HEK293T (cell line): ENCODE measurements at regions not wholly inside any gene's neighbourhood (a gene's known extent, or its start where the extent isn't known, plus 50 kb on each side); places are given as distances from the start of the nearest gene placed in this dataset.

ENCODE experiments used
- CTCF ChIA-PET: fragments of 350-600 bp; formaldehyde crosslinking; extraction: SDS; loops from one replicate; lab custom pipeline; 2021; ENCODE audit warnings: antibody characterized with exemption, inconsistent platforms; lab: Yijun Ruan, JAX
- POLR2A ChIA-PET: fragments of 350-600 bp; formaldehyde crosslinking; extraction: SDS; loops from one replicate; lab custom pipeline; 2020; ENCODE audit warnings: antibody characterized with exemption, inconsistent platforms; lab: Yijun Ruan, JAX
- DNase-seq: peaks from one replicate; pipeline ENCODE4 v3.0.0; 2012; ENCODE audit warnings: mixed read lengths; ENCODE audit errors: extremely low spot score
- ARNT ChIP-seq: fragments of 450-650 bp; IDR thresholded peaks from 2 replicates; pipeline ENCODE4 v1.6.1; 2017; ENCODE audit warnings: mild to moderate bottlenecking
- BHLHE40 ChIP-seq: fragments of 450-650 bp; IDR thresholded peaks from 2 replicates; pipeline ENCODE4 v1.6.1; 2016; ENCODE audit warnings: mild to moderate bottlenecking, moderate library complexity, borderline replicate concordance
- CTBP1 ChIP-seq: fragments of 450-650 bp; IDR thresholded peaks from 2 replicates; pipeline ENCODE4 v1.6.1; 2016; ENCODE audit warnings: borderline replicate concordance
- ELF4 ChIP-seq: fragments of 450-650 bp; IDR thresholded peaks from 2 replicates; pipeline ENCODE4 v1.6.1; 2017; ENCODE audit warnings: antibody characterized with exemption
- FOXA1 ChIP-seq: fragments of 450-650 bp; IDR thresholded peaks from 2 replicates; pipeline ENCODE4 v1.6.1; 2016; ENCODE audit warnings: mild to moderate bottlenecking
- FOXK2 ChIP-seq: fragments of 450-650 bp; IDR thresholded peaks from 2 replicates; pipeline ENCODE4 v1.6.1; 2016; ENCODE audit warnings: mild to moderate bottlenecking
- FOXM1 ChIP-seq: fragments of 450-650 bp; IDR thresholded peaks from 2 replicates; pipeline ENCODE4 v1.6.1; 2017; ENCODE audit warnings: mild to moderate bottlenecking, borderline replicate concordance
- HDGF ChIP-seq: fragments of 450-650 bp; IDR thresholded peaks from 2 replicates; pipeline ENCODE4 v1.6.1; 2017; ENCODE audit warnings: antibody characterized with exemption, borderline replicate concordance
- L3MBTL2 ChIP-seq: fragments of 450-650 bp; conservative IDR thresholded peaks from 2 replicates; pipeline ENCODE4 v1.6.1; 2016; ENCODE audit warnings: mild to moderate bottlenecking
- LEF1 ChIP-seq: fragments of 450-650 bp; IDR thresholded peaks from 2 replicates; pipeline ENCODE4 v1.6.1; 2017; ENCODE audit warnings: mild to moderate bottlenecking, borderline replicate concordance
- NFRKB ChIP-seq: fragments of 450-650 bp; IDR thresholded peaks from 2 replicates; pipeline ENCODE4 v1.6.1; 2016; ENCODE audit warnings: mild to moderate bottlenecking, moderate library complexity
- PKNOX1 ChIP-seq: fragments of 450-650 bp; IDR thresholded peaks from 2 replicates; pipeline ENCODE4 v1.6.1; 2016
- SP1 ChIP-seq: fragments of 450-650 bp; IDR thresholded peaks from 2 replicates; pipeline ENCODE4 v1.6.1; 2017
- SUZ12 ChIP-seq: fragments of 450-650 bp; IDR thresholded peaks from 2 replicates; pipeline ENCODE4 v1.6.1; 2016; ENCODE audit warnings: mild to moderate bottlenecking
- TARDBP ChIP-seq: fragments of 450-650 bp; IDR thresholded peaks from 2 replicates; pipeline ENCODE4 v1.6.1; 2016
- ZNF384 ChIP-seq: fragments of 450-650 bp; IDR thresholded peaks from 2 replicates; pipeline ENCODE4 v1.6.1; 2016

- DNase-seq = peak; percentile 32
- TF ChIP-seq CTBP1 (no peak), SUZ12 (no peak), LEF1 (no peak), HDGF (no peak), ARNT (no peak), PKNOX1 (no peak), BHLHE40 (no peak), FOXA1 (no peak)
- POLR2A ChIA-PET = no interaction called here
- CTCF ChIA-PET = interaction anchor here (0.9 kb wide), 1 partner anchor 16 kb away, joined by 3 read pairs; no protein-coding TSS in a partner anchor
These were observed 1023.0 kb upstream of the ATXN7L3B start for GRCh38 chr12:73514672-73515071.

- ChIA-PET POLR2A (no interaction called here), CTCF (no interaction called here)
- TF ChIP-seq ARNT (no peak), FOXA1 (no peak), NFRKB (no peak), ELF4 (no peak), BHLHE40 (no peak), LEF1 (no peak), ZNF384 (no peak), SP1 (no peak), FOXK2 (no peak), L3MBTL2 (no peak), SUZ12 (no peak), TARDBP (no peak), PKNOX1 (no peak), HDGF (no peak), FOXM1 (no peak), CTBP1 (no peak)
- no peak for DNase-seq
These were observed 1019.8 kb upstream of the ATXN7L3B start for GRCh38 chr12:73517859-73518258.

GRCh38 chr12:73529231-73529630, 1008.4 kb upstream of the ATXN7L3B start:
- CTCF ChIA-PET = no interaction called here
- DNase-seq = no peak
- no peak for TF ChIP-seq FOXK2
- no peak for TF ChIP-seq FOXM1
- no peak for TF ChIP-seq L3MBTL2
- TF ChIP-seq SUZ12 = no peak
- no peak for TF ChIP-seq BHLHE40
- no peak for TF ChIP-seq FOXA1
- TF ChIP-seq ARNT = no peak
- TF ChIP-seq ZNF384 = no peak
- no peak for TF ChIP-seq CTBP1
- no peak for TF ChIP-seq SP1
- no peak for TF ChIP-seq TARDBP
- TF ChIP-seq LEF1 = no peak
- TF ChIP-seq ELF4 = no peak
- no peak for TF ChIP-seq NFRKB
- TF ChIP-seq HDGF = no peak
- TF ChIP-seq PKNOX1 = no peak
- POLR2A ChIA-PET = no interaction called here

GRCh38 chr12:73529954-73530353, 1007.7 kb upstream of the ATXN7L3B start:
- ChIA-PET CTCF (interaction anchor here (1.5 kb wide), 1 partner anchor 15 kb away, joined by 3 read pairs; no protein-coding TSS in a partner anchor), POLR2A (no interaction called here)
- no peak for TF ChIP-seq L3MBTL2
- no peak for DNase-seq

- no peak for DNase-seq
- CTCF ChIA-PET = no interaction called here
- POLR2A ChIA-PET = no interaction called here
- no peak for TF ChIP-seq PKNOX1
- no peak for TF ChIP-seq CTBP1
- no peak for TF ChIP-seq L3MBTL2
- no peak for TF ChIP-seq FOXA1
- no peak for TF ChIP-seq SP1
- no peak for TF ChIP-seq SUZ12
- no peak for TF ChIP-seq NFRKB
- TF ChIP-seq FOXK2 = no peak
- TF ChIP-seq ZNF384 = no peak
- TF ChIP-seq TARDBP = no peak
- no peak for TF ChIP-seq LEF1
These were observed 1005.9 kb upstream of the ATXN7L3B start for GRCh38 chr12:73531752-73532151.

- POLR2A ChIA-PET = no interaction called here
- CTCF ChIA-PET = no interaction called here
- DNase-seq = no peak
- TF ChIP-seq FOXK2 (no peak), FOXA1 (no peak), FOXM1 (no peak), TARDBP (no peak), BHLHE40 (no peak), PKNOX1 (no peak), LEF1 (no peak), L3MBTL2 (no peak), ZNF384 (no peak), HDGF (no peak), SUZ12 (no peak)
These were observed 990.2 kb upstream of the ATXN7L3B start for GRCh38 chr12:73547421-73547820.
